KMS-11 (cell line): ENCODE measurements at regions not wholly inside any gene's neighbourhood (a gene's known extent, or its start where the extent isn't known, plus 50 kb on each side); places are given as distances from the start of the nearest gene placed in this dataset.

Source experiments
- H2AFZ ChIP-seq: fragments of 200-600 bp; sonication (generic); 2 replicates; pipeline ENCODE4 v1.6.1; 2016; ENCODE audit warnings: antibody characterized with exemption, mixed run types, low read depth
- H3K27ac ChIP-seq: fragments of 200-600 bp; sonication (generic); 2 replicates; pipeline ENCODE4 v1.6.1; 2016; ENCODE audit warnings: mild to moderate bottlenecking, mixed run types
- H3K27me3 ChIP-seq: fragments of 200-600 bp; sonication (generic); 2 replicates; pipeline ENCODE4 v1.6.1; 2017; ENCODE audit warnings: mild to moderate bottlenecking, low read depth, mixed run types, moderate library complexity; ENCODE audit not compliant: insufficient read depth
- H3K36me3 ChIP-seq: fragments of 200-600 bp; sonication (generic); 2 replicates; pipeline ENCODE4 v1.6.1; 2017; ENCODE audit warnings: mild to moderate bottlenecking, mixed run types; ENCODE audit not compliant: insufficient read depth
- H3K4me1 ChIP-seq: fragments of 200-600 bp; sonication (generic); 2 replicates; pipeline ENCODE4 v1.6.1; 2016; ENCODE audit warnings: mild to moderate bottlenecking, low read depth, mixed run types; ENCODE audit not compliant: poor library complexity, severe bottlenecking
- H3K4me2 ChIP-seq: fragments of 200-600 bp; sonication (generic); 2 replicates; pipeline ENCODE4 v1.7.0; 2016; ENCODE audit warnings: mild to moderate bottlenecking, mixed run types
- H3K4me3 ChIP-seq: fragments of 200-600 bp; sonication (generic); IDR thresholded peaks from 2 replicates; pipeline ENCODE4 v1.6.1; 2017; ENCODE audit warnings: low read depth, low read length, mixed read lengths; ENCODE audit not compliant: insufficient read depth
- H3K79me2 ChIP-seq: fragments of 200-600 bp; sonication (generic); 2 replicates; pipeline ENCODE4 v1.6.1; 2016; ENCODE audit warnings: low read depth, mixed run types; ENCODE audit not compliant: insufficient read depth
- H3K9ac ChIP-seq: fragments of 200-600 bp; sonication (generic); 2 replicates; pipeline ENCODE4 v1.6.1; 2016; ENCODE audit warnings: mild to moderate bottlenecking, mixed run types
- H4K20me1 ChIP-seq: fragments of 200-600 bp; sonication (generic); 2 replicates; pipeline ENCODE4 v1.6.1; 2016; ENCODE audit warnings: mild to moderate bottlenecking, mixed run types; ENCODE audit not compliant: insufficient read depth
- CTCF ChIP-seq: fragments of 200-600 bp; sonication (generic); conservative IDR thresholded peaks from 2 replicates; pipeline ENCODE4 v1.6.1; 2017; ENCODE audit warnings: low read depth, mild to moderate bottlenecking, antibody characterized with exemption, low read length, moderate library complexity, mixed read lengths

- no peak for TF ChIP-seq CTCF
- Histone ChIP-seq H3K9ac (no peak overlapping the region), H4K20me1 (no peaks in the 10 kb centered on the region), H3K4me1 (no peaks in the 10 kb centered on the region), H3K79me2 (no peaks in the 10 kb centered on the region), H3K4me2 (no peak overlapping the region), H3K4me3 (no peak overlapping the region), H3K27me3 (no peaks in the 10 kb centered on the region), H2AFZ (no peak overlapping the region), H3K36me3 (no peaks in the 10 kb centered on the region), H3K27ac (no peak overlapping the region)
These were observed 787.7 kb upstream of the TMEM132C start for GRCh38 chr12:127479256-127479655.

DNA sequence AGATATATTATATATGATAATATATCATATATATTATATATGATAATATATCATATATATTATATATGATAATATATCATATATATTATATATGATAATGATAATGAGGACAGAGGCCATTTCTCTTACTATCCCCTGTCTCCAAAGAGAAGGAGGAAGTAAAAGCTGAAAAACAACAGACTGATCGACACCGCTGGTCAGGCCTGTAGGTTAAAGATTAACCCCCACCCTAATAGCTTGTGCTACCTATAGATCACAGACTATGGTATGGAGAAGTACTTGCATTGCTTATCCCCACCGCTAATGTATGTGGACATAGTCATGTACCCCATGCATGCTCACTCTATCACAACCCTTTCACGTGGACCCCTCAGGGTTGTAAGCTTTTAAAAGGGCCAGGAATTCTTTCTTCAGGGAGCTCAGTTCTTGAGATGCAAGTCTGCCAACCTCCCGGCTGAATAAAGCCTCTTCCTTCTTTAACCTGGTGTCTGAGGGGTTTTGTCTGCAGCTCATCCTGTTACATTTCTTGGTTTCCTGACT lies 786.1 kb upstream of the TMEM132C start:
- TF ChIP-seq CTCF = no peak

GRCh38 chr12:127482950-127483349 lies 784.0 kb upstream of the TMEM132C start:
- H4K20me1 ChIP-seq = no peaks in the 10 kb centered on the region
- no peaks in the 10 kb centered on the region for H3K79me2 ChIP-seq
- H3K4me2 ChIP-seq = no peak overlapping the region
- no peaks in the 10 kb centered on the region for H3K36me3 ChIP-seq
- H3K27ac ChIP-seq = no peak overlapping the region
- no peaks in the 10 kb centered on the region for H3K4me1 ChIP-seq
- no peak overlapping the region for H3K9ac ChIP-seq
- no peak for TF ChIP-seq CTCF
- H3K4me3 ChIP-seq = no peak overlapping the region
- H2AFZ ChIP-seq = no peak overlapping the region
- H3K27me3 ChIP-seq = no peaks in the 10 kb centered on the region

More for the DNA sequence above, 786.1 kb upstream of the TMEM132C start:
- H3K36me3 ChIP-seq = no peaks in the 10 kb centered on the region
- H3K4me3 ChIP-seq = no peak overlapping the region
- no peak overlapping the region for H3K9ac ChIP-seq
- H3K4me2 ChIP-seq = no peak overlapping the region
- H3K4me1 ChIP-seq = no peaks in the 10 kb centered on the region
- no peaks in the 10 kb centered on the region for H3K79me2 ChIP-seq
- H3K27me3 ChIP-seq = no peaks in the 10 kb centered on the region
- no peak overlapping the region for H3K27ac ChIP-seq
- no peaks in the 10 kb centered on the region for H4K20me1 ChIP-seq
- H2AFZ ChIP-seq = no peak overlapping the region

- no peak overlapping the region for H3K4me3 ChIP-seq
- no peaks in the 10 kb centered on the region for H3K36me3 ChIP-seq
- no peaks in the 10 kb centered on the region for H3K27me3 ChIP-seq
- no peak for TF ChIP-seq CTCF
- H2AFZ ChIP-seq = no peak overlapping the region
- H3K9ac ChIP-seq = no peak overlapping the region
- H3K4me2 ChIP-seq = no peak overlapping the region
- H3K4me1 ChIP-seq = no peaks in the 10 kb centered on the region
- no peaks in the 10 kb centered on the region for H3K79me2 ChIP-seq
- no peaks in the 10 kb centered on the region for H4K20me1 ChIP-seq
- no peak overlapping the region for H3K27ac ChIP-seq
These were observed 781.4 kb upstream of the TMEM132C start for GRCh38 chr12:127485528-127485927.
